SK-N-MC (cell line): ENCODE measurements at regions not wholly inside any gene's neighbourhood (a gene's known extent, or its start where the extent isn't known, plus 50 kb on each side); places are given as distances from the start of the nearest gene placed in this dataset.

Experiments
- FOXP2 ChIP-seq: optimal IDR thresholded peaks from 2 replicates; pipeline ENCODE3; 2011; ENCODE audit warnings: mild to moderate bottlenecking, moderate library complexity; ENCODE audit not compliant: insufficient read depth; ENCODE audit errors: extremely low read length, control extremely low read depth
- POLR2AphosphoS5 ChIP-seq: IDR thresholded peaks from 2 replicates; pipeline ENCODE4 v1.6.1; 2012; ENCODE audit warnings: mild to moderate bottlenecking, low read depth, low read length, borderline replicate concordance

- TF ChIP-seq FOXP2, result no peak
- no peak for TF ChIP-seq POLR2AphosphoS5
Measured at GRCh38 chr14:94907626-94908261, 137.8 kb upstream of the GSC start.
